Osteocyte (in vitro differentiated cells): ENCODE measurements at regions not wholly inside any gene's neighbourhood (a gene's known extent, or its start where the extent isn't known, plus 50 kb on each side); places are given as distances from the start of the nearest gene placed in this dataset.

Source experiments
- DNase-seq: peaks from one replicate; pipeline ENCODE4 v3.0.0; 2021; ENCODE audit warnings: mixed read lengths; ENCODE audit not compliant: unreplicated experiment; ENCODE audit errors: extremely low spot score
- H3K27ac Mint-ChIP-seq: one replicate; pipeline ENCODE4 v1.8.0; 2021; ENCODE audit warnings: mild to moderate bottlenecking, mixed read lengths; ENCODE audit not compliant: unreplicated experiment
- H3K27me3 Mint-ChIP-seq: one replicate; pipeline ENCODE4 v1.8.0; 2021; ENCODE audit warnings: mixed read lengths; ENCODE audit not compliant: unreplicated experiment
- H3K36me3 Mint-ChIP-seq: one replicate; pipeline ENCODE4 v1.8.0; 2021; ENCODE audit warnings: mixed read lengths; ENCODE audit not compliant: unreplicated experiment
- H3K4me1 Mint-ChIP-seq: one replicate; pipeline ENCODE4 v1.8.0; 2021; ENCODE audit warnings: mixed read lengths; ENCODE audit not compliant: unreplicated experiment
- H3K4me3 Mint-ChIP-seq: one replicate; pipeline ENCODE4 v1.8.0; 2021; ENCODE audit warnings: mild to moderate bottlenecking, moderate library complexity, mixed read lengths; ENCODE audit not compliant: unreplicated experiment
- H3K9me3 Mint-ChIP-seq: one replicate; pipeline ENCODE4 v1.8.0; 2021; ENCODE audit warnings: mixed read lengths; ENCODE audit not compliant: unreplicated experiment
- TF ChIP-seq, protein P1 (sequence below): fragments of 200-600 bp; sonication (generic); IDR thresholded peaks from 2 replicates; pipeline ENCODE4 v1.5.0; 2021; ENCODE audit warnings: antibody characterized with exemption, mild to moderate bottlenecking, moderate library complexity

DNA sequence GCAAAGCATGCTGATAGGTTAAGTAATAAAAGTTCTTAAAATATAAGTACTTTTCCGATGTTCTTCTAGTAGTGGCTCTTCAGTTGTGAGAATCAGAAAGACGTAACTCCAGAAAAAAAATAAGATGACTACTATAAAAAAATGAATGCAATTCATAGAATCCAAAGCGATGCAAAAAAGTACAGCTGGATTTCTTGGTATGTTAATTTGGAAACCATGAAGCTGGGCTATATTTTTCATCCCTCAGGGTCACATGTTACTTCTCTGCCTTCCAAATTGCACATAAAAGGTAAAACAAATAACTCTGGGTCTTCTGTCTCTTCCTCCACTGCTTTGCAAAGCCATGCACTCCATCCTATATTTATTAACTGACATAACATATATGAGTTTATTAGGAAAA is 843.9 kb upstream of the DPPA4 start:
- H3K4me3 Mint-ChIP-seq: no peak overlapping the region
- H3K27ac Mint-ChIP-seq: no peak overlapping the region
- H3K4me1 Mint-ChIP-seq: peaks cover 3% of the 10 kb centered on the region
- TF ChIP-seq, protein P1, sequence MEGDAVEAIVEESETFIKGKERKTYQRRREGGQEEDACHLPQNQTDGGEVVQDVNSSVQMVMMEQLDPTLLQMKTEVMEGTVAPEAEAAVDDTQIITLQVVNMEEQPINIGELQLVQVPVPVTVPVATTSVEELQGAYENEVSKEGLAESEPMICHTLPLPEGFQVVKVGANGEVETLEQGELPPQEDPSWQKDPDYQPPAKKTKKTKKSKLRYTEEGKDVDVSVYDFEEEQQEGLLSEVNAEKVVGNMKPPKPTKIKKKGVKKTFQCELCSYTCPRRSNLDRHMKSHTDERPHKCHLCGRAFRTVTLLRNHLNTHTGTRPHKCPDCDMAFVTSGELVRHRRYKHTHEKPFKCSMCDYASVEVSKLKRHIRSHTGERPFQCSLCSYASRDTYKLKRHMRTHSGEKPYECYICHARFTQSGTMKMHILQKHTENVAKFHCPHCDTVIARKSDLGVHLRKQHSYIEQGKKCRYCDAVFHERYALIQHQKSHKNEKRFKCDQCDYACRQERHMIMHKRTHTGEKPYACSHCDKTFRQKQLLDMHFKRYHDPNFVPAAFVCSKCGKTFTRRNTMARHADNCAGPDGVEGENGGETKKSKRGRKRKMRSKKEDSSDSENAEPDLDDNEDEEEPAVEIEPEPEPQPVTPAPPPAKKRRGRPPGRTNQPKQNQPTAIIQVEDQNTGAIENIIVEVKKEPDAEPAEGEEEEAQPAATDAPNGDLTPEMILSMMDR: no peak
- H3K36me3 Mint-ChIP-seq: no peaks in the 10 kb centered on the region
- H3K27me3 Mint-ChIP-seq: no peaks in the 10 kb centered on the region
- no peak for DNase-seq
- H3K9me3 Mint-ChIP-seq: peaks cover 2% of the 10 kb centered on the region

DNA sequence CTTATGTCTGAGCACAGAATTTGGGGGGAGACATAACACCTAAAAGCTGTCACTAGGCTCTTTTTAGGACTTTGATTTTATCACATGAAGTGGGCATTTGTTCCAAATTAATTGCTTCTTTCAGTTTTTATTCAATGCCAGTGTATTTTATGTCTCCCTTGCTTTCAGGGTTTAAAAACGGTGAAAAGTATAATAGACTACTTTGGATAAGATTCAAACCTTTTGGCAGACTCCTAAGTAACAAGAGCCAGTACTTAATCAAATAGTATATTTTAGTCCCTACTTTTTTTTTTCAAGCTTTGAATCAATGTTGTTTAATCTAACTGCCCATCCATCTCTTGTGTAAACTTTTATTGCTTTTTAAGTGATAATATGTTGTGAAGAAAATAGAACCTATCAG is 847.2 kb upstream of the DPPA4 start:
- Mint-ChIP-seq H3K9me3 (peaks cover 9% of the 10 kb centered on the region), H3K36me3 (no peaks in the 10 kb centered on the region), H3K4me3 (no peak overlapping the region), H3K27ac (no peak overlapping the region), H3K4me1 (peaks cover 3% of the 10 kb centered on the region), H3K27me3 (no peaks in the 10 kb centered on the region)
- TF ChIP-seq, protein P1: no peak
- DNase-seq: no peak

DNA sequence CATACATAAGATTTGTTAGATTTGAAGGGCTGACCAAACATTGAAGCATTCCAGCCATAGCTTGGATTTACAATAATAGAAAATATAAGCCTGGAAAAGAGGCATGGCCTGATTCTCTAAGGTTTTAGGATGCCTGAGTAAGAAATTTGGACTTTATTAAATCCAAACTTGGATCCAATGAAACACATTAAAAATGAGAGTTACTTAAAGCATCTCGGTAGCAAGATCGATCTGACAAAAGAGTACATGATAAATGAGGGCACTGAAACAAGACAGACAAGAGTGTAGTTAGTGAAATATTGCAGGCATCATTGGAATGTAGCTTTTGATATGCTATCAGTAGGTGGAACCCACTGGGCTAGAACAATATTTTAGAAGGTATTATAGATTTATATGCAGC is 855.7 kb upstream of the DPPA4 start:
- Mint-ChIP-seq H3K27me3 (no peaks in the 10 kb centered on the region), H3K27ac (no peak overlapping the region), H3K36me3 (no peaks in the 10 kb centered on the region), H3K4me3 (no peak overlapping the region), H3K4me1 (peaks cover 6% of the 10 kb centered on the region), H3K9me3 (peaks cover 14% of the 10 kb centered on the region)
- DNase-seq: no peak
- TF ChIP-seq, protein P1: no peak

DNA sequence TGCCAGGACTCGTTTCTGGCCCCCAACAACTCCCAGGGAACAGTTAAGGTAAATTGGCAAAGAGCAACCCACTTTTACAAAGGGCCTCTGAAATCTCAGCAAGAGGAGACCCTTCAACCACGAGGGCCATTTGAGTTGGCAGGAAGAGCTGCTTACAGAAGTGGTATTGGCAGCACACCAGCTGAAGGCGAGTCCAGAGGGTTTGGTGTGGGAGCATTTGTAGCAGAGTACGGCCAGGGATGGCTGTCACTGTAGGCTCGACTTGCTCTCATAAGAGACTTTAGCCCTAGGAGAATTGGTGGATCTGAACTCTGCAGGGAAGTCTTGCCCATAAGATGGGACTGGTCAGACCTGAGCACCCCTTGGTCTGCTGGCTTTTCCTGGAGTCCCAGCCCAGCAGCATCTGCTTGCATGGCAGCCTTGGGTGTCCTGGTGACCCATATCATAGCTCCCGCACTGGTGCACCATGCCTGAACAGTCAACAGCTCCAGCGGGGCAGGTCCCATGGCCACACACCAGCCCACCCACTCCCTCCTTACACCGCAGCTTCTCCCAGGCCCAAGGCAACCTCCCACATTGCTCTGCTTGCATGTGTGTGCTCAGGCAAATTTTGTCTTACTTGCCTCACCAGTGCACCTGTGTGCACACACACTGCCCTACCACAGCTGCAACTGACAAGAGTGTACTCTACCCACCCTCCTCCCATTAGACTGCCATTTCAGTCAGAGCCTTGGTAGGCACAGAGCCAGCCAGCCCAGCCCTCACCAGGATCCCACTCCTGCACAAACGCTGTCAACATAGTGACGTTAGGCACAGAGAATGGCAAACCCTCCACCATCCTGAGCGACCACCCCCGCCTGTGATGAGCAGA is 861.6 kb upstream of the DPPA4 start:
- TF ChIP-seq, protein P1: no peak
- H3K27ac Mint-ChIP-seq: no peak overlapping the region
- DNase-seq: peak; percentile 80
- no peaks in the 10 kb centered on the region for H3K27me3 Mint-ChIP-seq
- peaks cover 10% of the 10 kb centered on the region for H3K9me3 Mint-ChIP-seq
- H3K4me1 Mint-ChIP-seq: no peaks in the 10 kb centered on the region
- no peak overlapping the region for H3K4me3 Mint-ChIP-seq
- peaks cover 4% of the 10 kb centered on the region for H3K36me3 Mint-ChIP-seq

DNA sequence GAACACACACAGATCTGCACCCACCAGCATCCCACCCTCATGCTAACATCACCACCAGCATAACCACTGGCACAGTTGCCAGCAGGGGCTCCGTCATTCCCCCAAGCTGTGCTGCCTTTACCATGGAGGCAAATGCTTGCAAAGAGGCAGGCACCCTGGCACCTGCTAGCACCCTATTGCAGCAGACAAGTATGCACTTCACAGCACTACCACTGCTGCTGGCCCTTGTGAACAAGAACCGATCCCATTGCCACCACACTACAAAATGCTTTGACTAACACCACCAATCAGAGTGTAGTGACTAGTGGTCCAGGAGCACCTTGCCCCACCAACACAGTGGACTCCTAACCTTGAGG is 862.2 kb upstream of the DPPA4 start:
- H3K4me3 Mint-ChIP-seq: no peak overlapping the region
- H3K27ac Mint-ChIP-seq: no peak overlapping the region
- no peaks in the 10 kb centered on the region for H3K4me1 Mint-ChIP-seq
- peaks cover 10% of the 10 kb centered on the region for H3K9me3 Mint-ChIP-seq
- TF ChIP-seq, protein P1: no peak
- DNase-seq: no peak
- H3K36me3 Mint-ChIP-seq: peaks cover 4% of the 10 kb centered on the region
- no peaks in the 10 kb centered on the region for H3K27me3 Mint-ChIP-seq
